H1 (cell line): ENCODE measurements at regions not wholly inside any gene's neighbourhood (a gene's known extent, or its start where the extent isn't known, plus 50 kb on each side); places are given as distances from the start of the nearest gene placed in this dataset.

ENCODE experiments used
- EP300 ChIP-seq, 2 experiments: IDR thresholded peaks; 1 replicate in 1 of 2; 2 replicates in 1 of 2; pipeline ENCODE4 v1.6.1; 2011 to 2012; ENCODE audit warnings: low read depth in 2 of 2, low read length in 2 of 2, mild to moderate bottlenecking in 2 of 2, borderline replicate concordance in 1 of 2, inconsistent platforms in 1 of 2, moderate library complexity in 1 of 2
- TF ChIP-seq, protein P1 (sequence below): IDR thresholded peaks from 2 replicates; pipeline ENCODE4 v1.6.1; 2012; ENCODE audit warnings: low read length, inconsistent platforms

DNA sequence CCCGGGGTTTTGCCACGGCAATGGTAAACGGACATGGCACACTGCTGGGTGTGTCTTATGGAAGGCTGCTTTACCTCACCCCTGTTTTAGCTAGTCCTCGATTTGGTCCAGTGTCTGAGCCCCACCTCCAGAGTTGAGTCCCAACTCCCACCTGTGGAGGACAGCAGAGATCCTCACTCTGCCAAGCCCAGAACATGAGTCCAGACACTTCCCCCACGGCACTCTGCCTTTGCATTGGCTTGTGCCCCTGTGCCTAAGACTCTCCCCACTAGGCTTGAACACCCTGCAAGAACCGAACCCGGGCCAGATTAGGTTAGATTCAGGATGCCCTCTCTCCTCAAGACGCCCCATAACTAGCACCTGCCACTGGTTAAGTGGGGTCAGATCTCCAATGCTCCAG is 59.8 kb upstream of the C14orf180 start (continued):
- no peak for TF ChIP-seq EP300 (IDR thresholded peaks at IDR 0.05; ENCODE audit: borderline replicate concordance in 1 of 2, low read depth in 2 of 2, low read length in 2 of 2)
- TF ChIP-seq, protein P1, sequence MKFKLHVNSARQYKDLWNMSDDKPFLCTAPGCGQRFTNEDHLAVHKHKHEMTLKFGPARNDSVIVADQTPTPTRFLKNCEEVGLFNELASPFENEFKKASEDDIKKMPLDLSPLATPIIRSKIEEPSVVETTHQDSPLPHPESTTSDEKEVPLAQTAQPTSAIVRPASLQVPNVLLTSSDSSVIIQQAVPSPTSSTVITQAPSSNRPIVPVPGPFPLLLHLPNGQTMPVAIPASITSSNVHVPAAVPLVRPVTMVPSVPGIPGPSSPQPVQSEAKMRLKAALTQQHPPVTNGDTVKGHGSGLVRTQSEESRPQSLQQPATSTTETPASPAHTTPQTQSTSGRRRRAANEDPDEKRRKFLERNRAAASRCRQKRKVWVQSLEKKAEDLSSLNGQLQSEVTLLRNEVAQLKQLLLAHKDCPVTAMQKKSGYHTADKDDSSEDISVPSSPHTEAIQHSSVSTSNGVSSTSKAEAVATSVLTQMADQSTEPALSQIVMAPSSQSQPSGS = no peak
